Tibial nerve (tissue), 4 donors: ENCODE measurements at regions not wholly inside any gene's neighbourhood (a gene's known extent, or its start where the extent isn't known, plus 50 kb on each side); places are given as distances from the start of the nearest gene placed in this dataset.

Experiments
- DNase-seq, 2 donors: peaks; one replicate each; pipeline ENCODE4 v3.0.0-alpha.2; 2019; ENCODE audit warnings: low spot score in 2 of 2
- H3K27ac ChIP-seq, 4 donors: fragments of 200-600 bp; sonication (generic) in 3 of 4; one replicate each; pipeline ENCODE4 v1.5.1; 2017 to 2019; ENCODE audit warnings: mild to moderate bottlenecking in 1 of 4
- H3K27me3 ChIP-seq, 2 donors: fragments of 200-600 bp; sonication (generic) in 1 of 2; one replicate each; pipeline versions ENCODE4 v1.5.1 to v1.6.0; 2017 to 2019
- H3K36me3 ChIP-seq, 3 donors: fragments of 200-600 bp; sonication (generic); one replicate each; pipeline ENCODE4 v1.5.1; 2018 to 2019
- H3K4me1 ChIP-seq, 4 donors: fragments of 200-600 bp; sonication (generic) in 3 of 4; one replicate each; pipeline ENCODE4 v1.5.1; 2017 to 2019
- H3K4me3 ChIP-seq, 4 donors: fragments of 200-600 bp; sonication (generic) in 3 of 4; one replicate each; pipeline ENCODE4 v1.5.1; 2017 to 2019; ENCODE audit warnings: mild to moderate bottlenecking in 1 of 4, moderate library complexity in 1 of 4
- H3K9me3 ChIP-seq, 4 donors: fragments of 200-600 bp; sonication (generic) in 3 of 4; one replicate each; pipeline ENCODE4 v1.5.1; 2017 to 2019
- EP300 ChIP-seq, 2 donors: sonication (generic); formaldehyde crosslinking; IDR thresholded peaks; one replicate each; pipeline ENCODE4 v1.6.1; 2017; ENCODE audit warnings: antibody characterized with exemption in 2 of 2, mild to moderate bottlenecking in 1 of 2
- POLR2A ChIP-seq, 2 donors: fragments of 450-650 bp; IDR thresholded peaks; one replicate each; pipeline ENCODE4 v1.6.1; 2017; ENCODE audit warnings: antibody characterized with exemption in 2 of 2, mild to moderate bottlenecking in 2 of 2, moderate library complexity in 2 of 2
- WGBS, 2 donors: methylation state at CpG; one replicate each; pipeline ENCODE4 v1.1.5; 2018; 5-methylcytosine and 5-hydroxymethylcytosine counted together
- TF ChIP-seq, protein P1 (sequence below), 5 experiments: fragments of 200-600 bp in 3 of 5; fragments of 450-650 bp in 2 of 5; sonication (generic) in 3 of 5; IDR thresholded peaks; one replicate each; pipeline ENCODE4 v1.5.1; 2016 to 2019; ENCODE audit warnings: antibody characterized with exemption in 5 of 5, mild to moderate bottlenecking in 3 of 5, moderate library complexity in 2 of 5

DNA sequence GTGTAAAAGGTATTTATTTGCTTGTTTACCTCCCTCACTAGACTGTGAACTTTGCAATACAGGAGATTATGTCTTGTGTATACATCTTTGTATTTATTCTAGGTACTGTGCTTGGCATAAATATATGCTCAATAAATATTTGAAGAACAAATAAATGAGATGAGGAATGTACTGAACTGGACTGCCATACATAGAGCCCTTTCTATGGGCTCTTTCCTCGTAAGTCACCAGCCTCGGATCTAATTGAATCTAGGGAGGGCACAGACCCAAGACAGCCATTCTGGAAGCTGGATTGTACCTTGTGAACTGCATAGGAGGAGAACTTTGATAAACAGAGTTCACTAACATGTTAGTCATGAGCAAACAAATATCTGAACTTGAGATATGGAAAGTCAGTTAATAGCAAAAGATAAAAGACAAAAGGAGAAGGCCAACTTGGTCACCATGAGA is 503.9 kb downstream of the INSC start:
- DNase-seq = no peak
- Histone ChIP-seq H3K4me3 (no peak overlapping the region), H3K9me3 (no peaks in the 10 kb centered on the region), H3K27me3 (no peaks in the 10 kb centered on the region), H3K4me1 (no peaks in the 10 kb centered on the region), H3K36me3 (no peaks in the 10 kb centered on the region), H3K27ac (no peak overlapping the region)
- WGBS, 2 donors = 85% methylated on average over 2 of the region's 2 CpGs
- TF ChIP-seq POLR2A (IDR thresholded peaks at IDR 0.05) = no peak
- no peak for TF ChIP-seq EP300 (IDR thresholded peaks at IDR 0.05)
- TF ChIP-seq, protein P1, sequence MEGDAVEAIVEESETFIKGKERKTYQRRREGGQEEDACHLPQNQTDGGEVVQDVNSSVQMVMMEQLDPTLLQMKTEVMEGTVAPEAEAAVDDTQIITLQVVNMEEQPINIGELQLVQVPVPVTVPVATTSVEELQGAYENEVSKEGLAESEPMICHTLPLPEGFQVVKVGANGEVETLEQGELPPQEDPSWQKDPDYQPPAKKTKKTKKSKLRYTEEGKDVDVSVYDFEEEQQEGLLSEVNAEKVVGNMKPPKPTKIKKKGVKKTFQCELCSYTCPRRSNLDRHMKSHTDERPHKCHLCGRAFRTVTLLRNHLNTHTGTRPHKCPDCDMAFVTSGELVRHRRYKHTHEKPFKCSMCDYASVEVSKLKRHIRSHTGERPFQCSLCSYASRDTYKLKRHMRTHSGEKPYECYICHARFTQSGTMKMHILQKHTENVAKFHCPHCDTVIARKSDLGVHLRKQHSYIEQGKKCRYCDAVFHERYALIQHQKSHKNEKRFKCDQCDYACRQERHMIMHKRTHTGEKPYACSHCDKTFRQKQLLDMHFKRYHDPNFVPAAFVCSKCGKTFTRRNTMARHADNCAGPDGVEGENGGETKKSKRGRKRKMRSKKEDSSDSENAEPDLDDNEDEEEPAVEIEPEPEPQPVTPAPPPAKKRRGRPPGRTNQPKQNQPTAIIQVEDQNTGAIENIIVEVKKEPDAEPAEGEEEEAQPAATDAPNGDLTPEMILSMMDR (IDR thresholded peaks at IDR 0.05) = no peak

DNA sequence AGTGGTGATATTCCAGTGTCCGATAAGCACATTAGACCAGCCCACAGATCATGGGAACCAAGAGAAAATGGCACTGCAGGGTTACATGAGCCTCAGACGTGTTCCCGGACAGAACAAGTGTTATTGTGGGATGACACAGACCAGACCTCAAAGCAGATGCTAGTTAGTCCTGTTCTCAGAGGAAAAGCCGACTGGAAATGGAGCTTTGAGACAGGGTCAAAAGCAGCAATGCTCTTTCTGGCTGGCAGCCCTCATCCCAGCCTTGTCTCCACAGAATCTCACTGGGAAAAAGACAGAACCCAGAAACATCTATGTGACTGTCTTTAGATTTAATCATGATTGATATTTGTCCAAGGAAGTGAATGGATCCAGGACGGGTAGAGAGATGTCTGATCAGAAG is 506.8 kb downstream of the INSC start:
- no peak for TF ChIP-seq POLR2A (IDR thresholded peaks at IDR 0.05)
- TF ChIP-seq EP300 (IDR thresholded peaks at IDR 0.05) = no peak
- TF ChIP-seq, protein P1 (IDR thresholded peaks at IDR 0.05) = no peak

DNA sequence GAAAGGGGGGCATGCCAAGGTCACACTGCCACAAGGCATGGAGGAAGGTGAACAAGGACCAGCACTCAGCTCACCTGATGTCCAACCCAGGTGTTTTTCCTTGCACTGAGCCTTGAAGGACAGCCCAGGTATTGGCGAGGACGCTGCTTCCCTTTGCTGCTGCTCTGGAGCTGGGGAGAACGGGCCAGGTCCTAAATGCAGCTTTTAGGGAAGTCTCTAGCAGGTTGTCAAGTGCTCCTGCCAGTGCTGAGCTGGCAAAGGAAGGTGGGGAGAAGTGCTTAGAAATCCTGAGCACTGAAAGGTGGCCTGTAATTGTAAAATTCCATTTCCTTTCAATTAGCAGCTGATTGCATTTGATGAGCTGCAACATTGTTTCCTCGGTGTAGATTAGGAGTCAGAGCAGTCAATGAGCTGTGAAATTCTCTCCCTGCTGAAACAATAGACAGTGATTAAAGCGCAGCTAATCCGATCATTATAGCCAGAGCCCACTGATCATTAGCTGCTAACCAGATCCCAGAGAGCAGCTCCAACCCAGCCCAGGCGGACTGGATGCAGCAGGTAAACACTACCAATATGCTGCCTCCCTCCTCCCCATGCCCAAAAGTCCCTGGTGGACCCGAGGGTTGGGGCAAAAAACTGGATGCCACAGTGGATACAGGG is 507.6 kb downstream of the INSC start:
- TF ChIP-seq, protein P1 (IDR thresholded peaks at IDR 0.05) = no peak
- TF ChIP-seq POLR2A (IDR thresholded peaks at IDR 0.05) = no peak
- TF ChIP-seq EP300 (IDR thresholded peaks at IDR 0.05) = no peak
- 64 to 71% methylated on average over 8 of the region's 8 CpGs for WGBS, 2 donors
- Histone ChIP-seq H3K27me3 (no peaks in the 10 kb centered on the region), H3K27ac (no peak overlapping the region), H3K4me1 (no peaks in the 10 kb centered on the region), H3K36me3 (no peaks in the 10 kb centered on the region), H3K4me3 (no peak overlapping the region), H3K9me3 (no peaks in the 10 kb centered on the region)
- DNase-seq = no peak

More for the DNA sequence above, 506.8 kb downstream of the INSC start:
- no peak overlapping the region for H3K27ac ChIP-seq
- H3K27me3 ChIP-seq = no peaks in the 10 kb centered on the region
- H3K4me1 ChIP-seq = no peaks in the 10 kb centered on the region
- DNase-seq = no peak
- no peaks in the 10 kb centered on the region for H3K36me3 ChIP-seq
- H3K9me3 ChIP-seq = no peaks in the 10 kb centered on the region
- H3K4me3 ChIP-seq = no peak overlapping the region
- WGBS, 2 donors = 72 to 80% methylated on average over 5 of the region's 5 CpGs

DNA sequence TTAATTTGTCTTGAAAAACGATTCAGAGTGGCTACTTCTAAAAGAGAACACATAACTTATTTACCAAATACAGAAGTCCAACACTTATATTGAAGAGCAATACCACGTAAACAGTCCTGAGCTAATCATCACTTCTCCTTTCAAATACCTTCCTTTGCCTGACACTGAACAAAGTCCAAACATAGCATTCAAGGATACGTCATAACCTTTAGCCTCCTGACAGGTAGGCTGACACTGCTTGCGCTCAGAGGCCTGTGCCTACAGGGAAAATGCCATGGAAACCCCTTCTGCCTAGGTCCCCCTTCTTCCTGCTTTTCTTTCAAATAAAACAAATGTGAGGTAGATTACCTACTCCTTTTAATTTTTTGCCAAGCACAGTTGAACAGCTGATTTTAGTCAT is 510.0 kb downstream of the INSC start:
- no peak overlapping the region for H3K27ac ChIP-seq
- H3K27me3 ChIP-seq = no peaks in the 10 kb centered on the region
- WGBS, 2 donors = 91 to 92% methylated on average over 4 of the region's 4 CpGs
- TF ChIP-seq EP300 (IDR thresholded peaks at IDR 0.05) (no peak), POLR2A (IDR thresholded peaks at IDR 0.05) (no peak)
- TF ChIP-seq, protein P1 (IDR thresholded peaks at IDR 0.05) = no peak
- H3K9me3 ChIP-seq = no peaks in the 10 kb centered on the region
- H3K4me1 ChIP-seq = no peaks in the 10 kb centered on the region
- no peaks in the 10 kb centered on the region for H3K36me3 ChIP-seq
- no peak overlapping the region for H3K4me3 ChIP-seq
- no peak for DNase-seq

DNA sequence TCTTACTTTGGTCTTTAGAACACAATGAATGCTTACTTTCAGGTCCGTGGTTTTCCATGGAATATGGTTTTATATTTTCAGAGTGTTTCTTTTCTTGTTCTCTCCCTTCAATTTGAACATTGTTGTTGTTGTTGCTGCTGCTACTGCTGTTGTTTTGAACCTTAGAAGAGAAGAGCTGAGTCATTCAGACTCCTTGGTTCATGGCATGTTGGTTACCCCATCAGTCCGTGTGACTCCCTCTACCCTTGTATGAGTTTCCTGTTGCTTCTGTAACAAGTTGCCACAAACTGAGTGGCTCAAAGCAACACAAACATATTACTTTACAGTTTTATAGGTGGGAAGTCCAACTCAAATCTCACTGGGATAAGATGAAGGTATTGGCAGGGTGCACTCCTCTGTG is 511.0 kb downstream of the INSC start:
- TF ChIP-seq EP300 (IDR thresholded peaks at IDR 0.05) (no peak), POLR2A (IDR thresholded peaks at IDR 0.05) (no peak)
- TF ChIP-seq, protein P1 (IDR thresholded peaks at IDR 0.05) = no peak
- no peaks in the 10 kb centered on the region for H3K9me3 ChIP-seq
- H3K4me1 ChIP-seq = no peaks in the 10 kb centered on the region
- H3K27ac ChIP-seq = no peak overlapping the region
- no peaks in the 10 kb centered on the region for H3K27me3 ChIP-seq
- no peak for DNase-seq
- H3K4me3 ChIP-seq = no peak overlapping the region
- no peaks in the 10 kb centered on the region for H3K36me3 ChIP-seq
- 70 to 76% methylated on average over 2 of the region's 2 CpGs for WGBS, 2 donors
